ENCODE measurements at regions not wholly inside any gene's neighbourhood (a gene's known extent, or its start where the extent isn't known, plus 50 kb on each side); places are given as distances from the start of the nearest gene placed in this dataset.

DNA sequence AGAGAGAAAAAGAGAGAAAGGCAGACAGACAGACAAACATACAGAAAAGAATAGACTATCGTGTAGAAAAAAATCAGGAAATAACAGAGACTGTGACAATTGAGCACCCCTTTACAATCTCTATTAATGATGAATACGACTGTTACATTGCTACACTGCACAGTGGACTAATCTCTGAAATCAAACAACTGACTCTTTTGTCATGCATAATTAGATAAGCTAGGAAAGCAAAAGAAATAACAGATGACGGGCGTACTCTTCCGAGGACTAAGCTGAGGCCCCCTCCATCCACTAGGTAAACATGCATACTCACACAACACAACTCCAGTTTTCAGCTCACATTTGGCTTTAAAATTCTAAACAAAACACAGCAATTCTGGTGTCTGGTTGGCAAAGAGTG, 267.0 kb downstream of the NOL4 start:
- DNase-seq (ENCODE audit: low spot score), result no peak

DNA sequence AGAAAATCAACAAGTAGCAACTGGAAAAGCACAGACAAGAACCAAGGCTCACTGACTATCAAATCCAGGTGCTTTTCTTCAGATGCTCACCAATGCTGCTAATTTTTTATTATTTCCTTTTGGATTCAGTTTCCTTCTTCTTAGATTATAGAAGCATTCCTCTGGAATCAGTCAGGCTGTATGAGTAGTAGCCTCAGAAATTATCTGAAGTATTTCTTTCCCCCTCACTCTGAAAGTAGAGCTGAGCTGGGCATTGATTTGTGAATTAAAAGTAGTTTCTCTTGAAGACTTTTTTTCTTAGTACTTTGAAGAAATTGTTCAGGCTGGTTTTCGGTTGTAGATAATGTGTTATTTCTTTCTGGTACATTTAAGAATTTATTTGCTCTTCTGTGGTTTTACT, 273.7 kb downstream of the NOL4 start:
- DNase-seq (ENCODE audit: low spot score), result no peak

DNA sequence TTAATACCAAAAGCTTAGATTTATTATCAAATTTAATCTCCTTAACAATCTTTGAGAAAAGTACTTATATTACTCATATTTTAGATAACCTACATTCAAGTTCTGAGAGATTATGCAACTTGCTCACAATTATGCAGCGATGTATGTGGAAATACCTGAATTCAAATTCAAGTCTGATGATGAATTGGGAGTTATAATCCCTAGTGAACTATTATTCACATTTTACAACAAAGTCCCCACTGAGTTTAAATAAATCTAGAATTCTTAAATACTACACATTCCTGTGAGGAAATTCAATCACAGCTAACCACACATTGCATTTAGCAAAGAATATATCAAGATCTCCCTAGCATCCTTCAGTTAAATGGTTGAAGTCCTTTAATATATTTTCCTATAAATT, 278.4 kb downstream of the NOL4 start:
- no peak for DNase-seq (ENCODE audit: low spot score)

DNA sequence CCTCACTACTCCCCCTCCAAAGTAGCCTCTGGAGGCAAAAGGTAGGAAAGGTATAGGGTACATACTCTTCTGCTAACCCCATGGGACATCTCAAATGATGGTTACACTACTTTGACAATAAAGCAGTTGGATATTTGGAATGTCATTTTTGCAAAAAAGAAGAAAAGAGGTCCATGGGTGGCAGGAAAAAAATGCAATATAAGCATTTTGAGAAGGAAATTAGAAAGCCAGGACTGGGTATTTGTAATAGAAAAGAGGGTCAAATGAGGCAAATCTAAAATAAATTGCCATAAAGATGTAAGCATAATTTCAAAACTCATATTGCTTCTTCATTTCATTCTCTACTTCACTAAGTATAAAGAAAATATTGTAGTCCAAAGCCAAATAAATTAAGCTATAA, 280.2 kb downstream of the NOL4 start:
- DNase-seq (ENCODE audit: low spot score), result no peak

DNA sequence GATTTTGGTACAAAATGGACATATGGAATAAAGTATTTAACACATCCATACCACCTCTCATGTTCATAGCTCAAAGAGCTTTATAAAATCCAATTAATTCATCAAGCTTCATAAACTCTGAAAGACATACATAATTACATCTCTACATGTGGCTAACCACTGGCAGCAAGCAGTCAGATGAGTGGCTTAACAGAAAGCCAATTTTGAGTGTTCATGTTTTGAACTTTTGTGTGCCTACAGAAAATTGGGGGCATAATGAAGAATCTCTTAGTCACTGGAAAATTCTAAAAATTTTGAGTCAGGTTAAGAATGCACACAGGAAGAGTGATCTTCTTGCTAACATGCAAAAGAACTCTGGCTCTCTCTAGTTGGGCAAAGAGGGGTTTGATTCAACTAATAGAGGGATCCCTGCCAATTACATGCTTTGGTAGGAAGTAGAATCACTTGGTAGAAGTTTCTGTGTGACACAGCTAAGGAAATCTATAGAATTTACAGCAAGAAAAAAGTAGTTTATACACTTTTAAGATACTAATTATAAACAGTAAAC, 287.4 kb downstream of the NOL4 start:
- DNase-seq (ENCODE audit: low spot score), result no peak

DNA sequence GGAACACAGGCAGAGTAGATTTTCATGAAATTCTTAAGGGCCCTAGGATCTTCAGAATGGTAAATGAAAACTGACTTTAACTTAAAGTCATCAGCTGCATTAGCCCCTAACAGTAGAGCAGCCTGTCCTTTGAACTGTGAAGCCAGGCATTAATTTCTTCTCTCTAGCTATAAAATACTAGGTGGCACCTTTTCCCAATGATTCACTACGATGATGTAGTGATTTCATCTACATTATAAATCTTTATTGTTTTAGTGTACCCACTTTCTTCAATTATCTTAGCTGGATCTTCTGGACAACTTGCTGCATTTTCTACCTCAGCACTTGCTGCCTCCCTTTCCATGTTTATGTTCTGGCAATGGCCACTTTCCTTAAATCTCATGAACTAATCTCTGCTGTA, 290.5 kb downstream of the NOL4 start:
- DNase-seq (ENCODE audit: low spot score), result no peak

DNA sequence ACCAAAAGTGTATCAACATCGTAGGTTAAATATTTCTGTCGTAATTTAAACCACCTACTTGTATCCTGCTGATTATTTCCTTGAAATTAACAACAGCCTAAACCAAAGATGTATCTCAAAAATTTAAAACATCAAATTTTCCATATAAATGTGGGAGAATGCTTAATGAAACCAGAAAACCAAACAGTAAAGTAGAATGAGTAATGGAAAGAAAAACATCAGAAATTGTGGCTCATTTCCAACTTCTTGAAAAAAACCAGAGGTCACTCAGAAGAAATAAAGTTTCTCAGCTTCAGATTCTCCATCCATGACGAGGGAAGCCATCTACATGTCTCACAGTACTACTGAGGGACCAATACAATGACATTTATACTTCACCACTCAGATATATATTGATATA, 296.5 kb downstream of the NOL4 start:
- no peak for DNase-seq (ENCODE audit: low spot score)

DNA sequence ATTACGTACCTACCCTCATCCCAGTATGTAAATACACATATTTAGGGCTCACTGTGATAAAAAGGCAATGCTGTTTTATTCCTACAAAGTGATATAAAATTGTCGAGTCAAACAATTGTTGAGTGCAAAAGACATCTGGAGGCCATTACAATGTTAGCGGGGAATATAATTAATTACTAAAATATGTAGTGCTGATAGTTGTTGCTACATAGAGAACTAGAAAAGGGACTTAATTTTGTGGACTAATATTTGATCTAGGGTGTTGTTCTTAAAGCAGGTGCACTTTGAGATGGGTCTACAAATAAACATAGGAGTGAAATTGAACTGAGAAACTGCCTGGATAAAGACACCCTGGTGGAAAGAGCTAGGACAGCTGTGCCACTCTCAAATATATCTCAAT, 300.1 kb downstream of the NOL4 start:
- no peak for DNase-seq (ENCODE audit: low spot score)

DNA sequence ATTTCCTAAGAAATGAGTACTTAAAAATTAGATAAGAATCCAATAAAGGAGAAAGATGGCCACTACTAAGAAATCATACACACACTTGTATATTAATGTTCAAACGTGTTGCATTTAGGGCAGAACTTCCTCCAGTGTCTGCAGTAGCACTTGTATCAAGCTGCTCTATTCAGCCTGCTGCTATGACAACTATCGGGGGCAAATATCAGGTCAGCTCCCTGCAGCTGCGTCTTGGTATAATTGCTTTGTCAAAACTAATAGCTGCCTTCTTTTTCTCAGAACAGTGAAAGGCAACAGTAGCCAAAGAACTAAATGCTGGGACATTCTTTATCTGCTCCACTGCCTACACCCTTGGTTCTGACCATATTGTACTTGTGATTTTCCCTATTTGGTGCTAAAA, 300.7 kb downstream of the NOL4 start:
- DNase-seq (ENCODE audit: low spot score), result no peak

DNA sequence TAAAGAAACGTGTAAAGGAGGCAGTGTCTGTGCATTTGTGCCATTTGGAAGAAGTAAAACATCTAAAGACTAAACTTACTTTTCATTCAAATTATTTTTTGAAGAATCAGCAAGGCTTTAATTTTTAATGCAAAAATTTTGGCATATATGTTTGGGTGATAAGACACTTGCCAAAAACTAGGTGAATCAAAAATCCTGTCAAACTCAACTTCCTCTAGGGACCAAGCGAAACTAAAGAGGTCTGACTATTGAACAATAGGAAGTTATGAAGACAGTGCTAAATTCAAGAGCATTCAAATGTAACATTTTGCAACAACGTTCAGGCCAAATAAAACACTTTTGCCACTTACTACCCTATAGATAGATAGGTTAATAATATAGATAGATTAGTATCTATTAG, 306.1 kb downstream of the NOL4 start:
- no peak for DNase-seq (ENCODE audit: low spot score)

DNA sequence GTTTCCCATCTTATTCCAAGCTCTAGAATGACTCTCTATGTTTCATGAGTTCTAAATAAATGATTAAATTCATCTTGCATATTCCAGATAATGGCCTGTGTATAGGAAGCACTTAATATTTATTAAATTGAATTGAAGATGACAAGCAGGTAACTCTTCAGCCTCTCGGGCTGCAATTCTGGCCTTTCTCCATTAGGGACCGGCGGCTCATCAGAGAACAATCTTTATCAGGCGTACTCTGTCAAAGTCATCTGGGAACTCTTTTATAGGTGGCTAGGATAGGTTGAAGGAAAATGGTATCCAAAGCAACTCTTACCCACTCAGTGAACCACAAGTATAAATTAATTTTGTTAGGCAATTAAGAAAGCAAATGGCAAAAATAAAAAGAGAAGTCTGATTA, 308.5 kb downstream of the NOL4 start:
- no peak for DNase-seq (ENCODE audit: low spot score)

DNA sequence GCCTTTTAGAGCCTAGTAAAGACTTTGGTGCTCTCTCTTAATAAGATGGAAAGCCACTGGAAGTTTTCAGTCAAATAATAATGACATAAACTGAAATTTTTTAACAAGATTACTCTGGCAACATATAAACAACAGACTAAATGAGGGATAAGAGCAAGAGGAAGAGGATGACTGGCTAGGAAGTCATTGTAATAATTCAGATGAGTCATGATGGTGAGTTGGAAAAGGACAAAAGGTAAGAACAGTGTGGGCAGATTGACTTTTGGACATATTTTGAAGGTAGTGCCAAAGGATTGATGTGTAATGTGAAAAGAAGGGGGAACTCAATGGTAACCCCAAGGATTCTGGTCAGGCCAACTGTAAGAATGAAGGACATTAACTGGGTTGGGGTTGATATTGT, 310.3 kb downstream of the NOL4 start:
- no peak for DNase-seq (ENCODE audit: low spot score)

DNA sequence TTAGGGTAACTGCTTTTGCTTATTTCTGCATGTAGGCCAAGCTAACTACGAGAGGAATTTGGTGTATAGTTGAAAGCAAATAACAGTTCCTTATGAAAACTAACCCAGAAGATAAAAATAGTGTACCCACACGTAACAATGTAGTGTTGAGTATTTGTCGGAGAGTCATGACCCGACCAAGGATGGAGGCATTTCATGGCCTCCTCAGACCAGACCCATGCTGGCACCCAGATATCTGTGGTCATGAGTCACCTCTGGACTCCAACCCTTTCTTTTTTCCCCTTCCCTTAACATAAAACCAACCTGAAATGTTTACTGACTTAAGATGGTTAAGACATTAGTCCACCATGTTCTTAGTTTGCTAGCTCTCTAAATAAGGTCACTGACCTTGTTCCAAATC, 318.7 kb downstream of the NOL4 start:
- DNase-seq (ENCODE audit: low spot score), result no peak

DNA sequence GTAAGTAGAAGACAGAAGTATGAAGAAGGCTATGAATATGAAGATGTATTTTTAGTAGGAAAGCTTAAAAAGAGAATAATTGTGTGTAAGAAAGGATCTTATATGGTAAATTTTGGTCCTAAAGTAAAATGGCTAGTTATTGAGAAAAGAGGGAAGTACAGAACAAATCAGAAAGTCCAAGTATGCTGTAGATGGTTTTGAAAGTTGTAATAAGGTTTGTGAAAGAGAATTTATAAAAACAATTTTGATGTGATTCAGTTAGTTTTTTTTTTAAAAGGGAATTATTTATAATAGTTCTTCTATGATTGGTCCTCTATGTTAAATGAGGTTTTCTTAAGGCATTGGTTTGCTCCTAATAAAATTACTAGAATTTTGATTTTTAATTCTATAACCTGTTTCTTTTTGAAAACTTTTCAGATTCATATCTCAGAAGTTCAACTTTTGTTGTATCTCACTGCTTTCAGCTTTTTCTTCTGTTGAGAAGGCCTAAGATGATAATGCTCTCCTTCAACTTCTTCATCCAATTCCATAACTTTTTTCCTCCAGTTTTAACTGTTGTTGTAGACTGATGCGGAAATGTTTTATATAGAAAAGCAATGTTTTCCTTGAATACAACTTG, 322.7 kb downstream of the NOL4 start:
- no peak for DNase-seq (ENCODE audit: low spot score)

DNA sequence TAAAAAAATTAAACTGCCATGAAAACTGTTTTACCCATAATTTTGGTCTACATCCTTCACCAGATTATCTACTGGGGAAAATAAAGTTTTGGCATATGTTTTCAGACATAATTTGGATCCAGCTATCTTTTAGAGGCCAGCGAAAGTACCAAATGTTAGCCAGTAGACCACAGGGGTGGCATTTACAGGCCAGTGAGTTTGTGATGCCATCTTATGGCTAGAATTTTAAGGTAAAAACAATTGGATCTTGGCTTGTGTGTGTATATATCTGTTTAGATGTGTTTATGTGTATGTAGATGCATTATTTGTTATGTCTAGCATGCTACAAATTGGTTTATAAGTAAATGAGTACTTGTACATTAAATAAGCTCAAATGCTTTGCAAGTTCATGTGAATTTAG, 322.6 kb downstream of the ASXL3 start:
- DNase-seq (ENCODE audit: low spot score), result no peak

DNA sequence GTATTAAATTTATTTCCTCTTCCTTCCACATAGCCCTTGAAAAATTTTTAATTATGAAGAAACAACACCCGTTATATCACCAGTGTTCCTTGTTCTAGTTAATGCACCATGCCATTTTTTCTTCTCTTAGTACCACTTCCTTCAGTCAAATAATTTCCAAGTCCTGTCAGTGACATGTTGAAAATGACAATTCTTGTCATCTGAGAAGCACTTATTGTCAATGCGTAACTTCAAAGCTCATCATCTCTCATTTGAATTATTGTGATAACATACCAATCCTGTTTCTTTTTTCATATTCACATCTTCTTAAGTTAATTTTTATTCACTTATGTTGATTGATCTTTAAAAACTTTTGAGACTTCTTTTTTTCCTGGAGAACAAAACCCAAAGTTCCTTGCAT, 320.4 kb downstream of the ASXL3 start:
- DNase-seq (ENCODE audit: low spot score), result no peak

DNA sequence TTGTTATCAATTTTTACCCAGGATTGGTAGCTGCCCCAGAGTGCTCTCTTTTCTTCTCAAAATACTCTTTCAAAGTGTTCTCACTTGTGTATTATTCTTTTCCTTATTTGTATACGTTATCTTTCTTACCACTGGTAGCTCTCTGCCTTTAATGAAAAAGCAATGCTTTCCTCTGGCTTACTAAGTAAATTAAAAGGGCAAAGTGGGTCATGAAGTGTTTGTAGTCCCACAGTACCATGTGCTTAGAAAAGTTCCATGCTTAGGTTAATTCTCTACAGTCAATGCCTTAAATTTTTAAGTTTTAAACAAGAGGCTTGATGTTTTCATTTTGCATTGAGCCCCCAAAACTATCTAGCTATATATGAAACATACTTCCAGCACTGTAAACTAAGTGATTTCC, 300.2 kb downstream of the ASXL3 start:
- no peak for DNase-seq (ENCODE audit: low spot score)

DNA sequence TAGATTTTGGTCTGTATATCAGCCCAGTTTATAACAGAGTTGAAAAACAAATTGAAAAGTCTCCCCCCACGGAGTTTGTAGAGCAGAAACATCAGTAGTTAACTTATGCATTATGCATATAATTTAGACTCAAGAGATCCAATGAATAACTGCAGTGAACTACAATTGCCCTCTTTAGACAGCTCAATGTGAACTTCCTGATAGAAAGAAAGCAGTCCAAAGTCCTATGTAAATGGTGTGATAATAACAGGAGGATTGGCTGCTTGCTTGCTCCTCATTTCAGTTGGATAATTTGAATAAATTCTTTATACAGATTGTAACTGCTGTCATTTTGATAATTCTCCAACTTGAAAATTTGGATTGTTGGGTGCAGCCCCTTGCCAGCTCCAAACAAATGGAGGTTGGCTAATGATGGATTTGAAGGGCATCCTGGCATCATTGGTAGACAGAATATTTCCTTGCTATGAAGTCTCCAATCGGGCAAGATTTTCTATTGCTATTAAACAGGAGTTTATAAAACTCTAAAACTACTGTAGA, 297.1 kb downstream of the ASXL3 start:
- DNase-seq (ENCODE audit: low spot score), result no peak

DNA sequence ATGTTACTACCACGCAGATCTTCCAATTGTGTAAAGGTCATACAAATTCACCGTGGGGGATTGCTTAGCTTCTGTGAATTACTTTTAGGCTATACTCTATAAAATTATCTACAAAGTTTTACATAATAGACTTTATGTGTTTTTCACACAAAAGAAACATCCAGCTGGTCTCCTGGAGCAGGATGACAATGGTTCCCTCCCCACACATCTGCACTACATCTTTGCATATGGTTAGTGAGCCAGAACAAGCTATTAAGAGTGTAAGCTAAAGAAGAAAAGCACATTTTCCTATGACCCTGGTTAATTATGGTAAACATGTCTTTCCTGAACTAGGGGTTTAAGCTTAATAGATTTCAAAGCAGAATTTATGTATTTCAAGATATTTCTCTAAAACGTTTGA, 295.1 kb downstream of the ASXL3 start:
- no peak for DNase-seq (ENCODE audit: low spot score)

DNA sequence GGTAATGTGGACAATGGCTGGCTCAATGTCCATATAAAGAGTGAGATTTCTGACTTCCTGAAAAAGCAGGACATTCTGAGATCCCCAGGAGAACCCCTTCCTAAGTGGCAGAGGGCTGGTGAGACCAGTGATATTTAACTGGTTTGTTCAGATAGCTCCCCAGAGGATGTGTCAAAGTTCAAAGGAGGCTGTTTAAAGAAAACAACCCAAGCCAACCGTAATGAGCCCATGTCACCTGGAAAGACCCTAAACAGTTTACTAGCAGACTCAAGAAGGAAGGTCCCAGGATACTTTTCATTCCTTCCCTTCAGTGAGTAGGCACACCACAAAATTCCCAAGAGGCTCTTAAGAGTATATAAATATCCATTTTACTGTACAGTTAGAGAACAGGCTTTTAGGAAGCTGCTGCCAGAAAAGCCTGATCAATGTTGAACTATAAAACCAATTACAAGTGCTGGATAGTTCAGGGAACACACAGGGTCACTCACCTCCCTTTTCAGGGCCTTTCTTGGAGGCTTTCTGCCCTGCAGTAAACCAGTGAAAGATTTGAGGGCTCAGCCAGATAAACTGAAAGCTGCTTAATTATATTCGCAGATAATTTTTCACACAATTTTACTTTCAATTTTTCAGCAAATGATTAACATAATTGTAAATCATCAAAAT, 293.5 kb downstream of the ASXL3 start:
- no peak for DNase-seq (ENCODE audit: low spot score)

DNA sequence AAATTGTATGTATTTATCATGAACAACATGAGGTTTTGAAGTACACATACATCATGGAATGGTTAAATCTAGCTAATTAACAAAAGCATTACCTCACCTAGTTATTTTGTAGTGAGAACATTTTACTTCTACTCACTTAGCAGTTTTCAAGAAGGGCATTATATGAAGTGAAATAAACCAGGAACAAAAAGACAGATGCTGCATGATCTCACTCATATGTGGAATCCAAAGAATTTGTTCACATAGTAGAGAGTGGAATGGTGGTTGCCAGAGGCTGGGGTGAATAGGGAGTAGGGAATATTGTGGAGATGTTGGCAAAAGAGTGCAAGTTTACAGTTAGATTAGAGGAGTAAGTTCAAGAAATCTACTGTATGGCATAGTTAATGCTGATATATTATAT, 292.0 kb downstream of the ASXL3 start:
- no peak for DNase-seq (ENCODE audit: low spot score)

DNA sequence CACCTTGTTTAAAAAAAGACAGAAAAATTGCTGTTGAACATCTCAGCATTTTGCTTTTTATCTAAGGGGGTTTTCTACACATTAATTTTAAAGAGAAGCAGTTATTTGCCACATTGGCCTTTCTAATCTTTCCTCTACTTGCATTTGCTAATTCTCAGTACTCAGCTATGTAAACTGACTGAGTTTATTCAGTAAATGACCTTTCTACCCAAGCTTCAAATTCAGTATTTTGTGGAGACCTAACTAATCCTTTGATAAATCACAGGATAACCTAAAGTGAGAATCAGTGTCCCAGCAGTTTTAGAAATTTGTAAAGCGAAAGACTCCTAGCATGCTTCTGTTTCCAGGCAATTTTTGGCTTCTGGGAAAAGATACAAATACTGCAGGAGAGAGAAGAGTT, 288.4 kb downstream of the ASXL3 start:
- no peak for DNase-seq (ENCODE audit: low spot score)

DNA sequence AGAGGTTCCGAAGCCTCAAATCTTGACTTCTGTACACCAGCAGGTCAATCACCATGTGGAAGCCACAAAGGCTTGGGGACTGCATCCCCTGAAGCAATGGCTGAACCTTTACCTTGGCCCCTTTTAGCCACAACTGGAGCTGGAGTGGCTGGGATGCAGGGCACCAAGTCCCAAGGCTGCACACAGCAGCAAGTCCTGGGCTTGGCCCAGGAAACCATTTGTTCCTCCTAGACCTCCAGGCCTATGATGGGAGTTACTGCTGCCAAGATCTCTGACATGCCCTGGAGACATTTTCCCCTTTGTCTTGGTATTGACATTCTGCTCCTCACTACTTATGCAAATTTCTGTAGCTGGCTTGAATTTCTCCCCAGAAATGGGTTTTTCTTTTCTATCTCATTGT, 285.9 kb downstream of the ASXL3 start:
- DNase-seq (ENCODE audit: low spot score), result no peak

DNA sequence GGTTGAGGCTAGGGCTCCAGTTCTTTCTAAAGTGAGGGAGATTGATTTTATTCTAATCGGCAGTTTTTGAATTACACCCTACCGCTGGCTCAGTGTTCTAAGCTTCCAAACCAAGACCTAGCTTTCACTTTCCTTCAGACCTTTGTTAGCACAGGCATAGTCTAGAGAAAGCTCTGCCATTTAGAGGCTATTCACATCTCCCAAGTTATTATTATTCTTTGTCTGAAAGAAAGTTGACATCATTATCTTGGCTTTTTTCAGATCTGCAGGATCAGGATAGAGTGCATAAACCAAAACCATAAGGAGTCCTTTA, 276.8 kb downstream of the ASXL3 start:
- DNase-seq (ENCODE audit: low spot score), result no peak

Measured in left forelimb (tissue), 1 donor.